Lung (tissue), 11 donors: ENCODE measurements at regions not wholly inside any gene's neighbourhood (a gene's known extent, or its start where the extent isn't known, plus 50 kb on each side); places are given as distances from the start of the nearest gene placed in this dataset.

Source experiments
- ATAC-seq: fragments of 200-7000 bp; cut with Tn5 transposase; one replicate; pipeline ENCODE4 v1.9.1; 2020; ENCODE audit warnings: moderate number of reproducible peaks; ENCODE audit not compliant: insufficient read depth, low FRiP score
- DNase-seq, 3 donors: peaks; one replicate each; pipeline ENCODE4 v3.0.0-alpha.2; 2013 to 2017
- H3K27ac ChIP-seq, 2 donors: one replicate each; pipeline ENCODE4 v1.5.1; 2013; ENCODE audit warnings: mild to moderate bottlenecking in 2 of 2, moderate library complexity in 2 of 2, control low read depth in 1 of 2, inconsistent platforms in 1 of 2, low read depth in 1 of 2, low read length in 1 of 2
- H3K27me3 ChIP-seq, 3 donors: one replicate each; pipeline ENCODE4 v1.5.1; 2013; ENCODE audit warnings: low read length in 2 of 3; ENCODE audit not compliant: control insufficient read depth in 3 of 3, insufficient read depth in 3 of 3
- H3K36me3 ChIP-seq, 4 donors: one replicate each; pipeline ENCODE4 v1.5.1; 2013; ENCODE audit warnings: low read length in 4 of 4, mild to moderate bottlenecking in 1 of 4, moderate library complexity in 1 of 4; ENCODE audit not compliant: control insufficient read depth in 4 of 4, insufficient read depth in 4 of 4
- H3K4me1 ChIP-seq, 5 donors: one replicate each; pipeline ENCODE4 v1.5.1; 2013; ENCODE audit warnings: low read length in 5 of 5, mild to moderate bottlenecking in 2 of 5, moderate library complexity in 1 of 5; ENCODE audit not compliant: control insufficient read depth in 5 of 5, insufficient read depth in 5 of 5
- H3K4me3 ChIP-seq: one replicate; pipeline ENCODE4 v1.5.1; 2013; ENCODE audit warnings: mild to moderate bottlenecking, control low read depth, moderate library complexity
- H3K9ac ChIP-seq, 2 donors: one replicate each; pipeline ENCODE4 v1.5.1; 2013; ENCODE audit warnings: low read length in 2 of 2, control low read depth in 1 of 2; ENCODE audit not compliant: insufficient read depth in 1 of 2
- H3K9me3 ChIP-seq, 4 donors: one replicate each; pipeline ENCODE4 v1.5.1; 2013; ENCODE audit warnings: low read length in 3 of 4, mild to moderate bottlenecking in 1 of 4, moderate library complexity in 1 of 4; ENCODE audit not compliant: control insufficient read depth in 4 of 4, insufficient read depth in 3 of 4
- WGBS, 2 donors: extraction: QIAGEN DNeasy Blood & Tissue Kit; methylation state at CpG; one replicate each; pipeline ENCODE4 v1.1.7; 2013; 5-methylcytosine and 5-hydroxymethylcytosine counted together
- TF ChIP-seq, protein P1 (sequence below): IDR thresholded peaks from 2 replicates; pipeline ENCODE4 v1.5.1; 2012; ENCODE audit warnings: mild to moderate bottlenecking; ENCODE audit errors: control extremely low read depth, extremely low read depth
- donor health status: control.
- donor health status: control.
- donor health status: Bipolar disorder and iron deficiency.
- donor health status: healthy.
- donor health status: DM: yes; HTN: yes; CAD: no.

DNA sequence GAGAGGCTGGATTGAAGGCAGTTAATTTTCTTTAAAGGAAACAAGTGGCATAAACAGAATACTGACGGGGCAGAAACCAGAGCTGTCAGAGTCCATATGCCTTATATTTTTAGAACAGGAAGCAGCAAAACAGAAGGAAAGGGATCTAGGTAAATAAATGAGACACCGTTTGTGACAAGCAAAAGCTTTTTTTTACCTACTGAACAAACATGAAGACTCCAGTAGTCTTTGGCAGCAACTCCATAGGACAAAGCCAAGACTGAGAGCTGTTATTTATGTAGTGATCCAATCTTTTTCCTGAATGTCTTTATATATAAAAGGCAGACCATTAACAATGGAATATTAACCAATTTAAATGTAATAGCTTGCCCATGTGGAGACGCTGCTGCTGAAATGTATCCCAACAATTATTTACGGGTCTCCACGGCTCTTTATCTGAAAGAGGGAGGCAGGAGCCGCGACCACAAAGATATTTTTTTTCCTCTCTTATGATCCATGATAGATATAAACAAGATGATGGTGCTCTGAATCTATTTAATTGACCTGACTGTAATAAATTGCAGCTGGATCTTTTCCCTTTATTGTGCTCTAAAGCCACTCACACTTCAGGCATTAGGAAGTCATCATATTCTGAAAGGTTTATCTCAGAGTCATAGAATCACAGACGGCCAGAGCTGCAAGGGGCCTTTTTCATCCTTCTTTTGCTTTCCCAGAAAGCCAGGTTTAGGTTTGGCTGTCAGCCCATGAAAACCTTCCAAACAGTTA, 687.8 kb downstream of the EFNB2 start:
- H3K4me1 ChIP-seq: peaks cover 0 to 20% (median 0%) of the 10 kb centered on the region in 5 donors
- peak in 2 of 3 donors; percentile 56 to 69 for DNase-seq
- H3K36me3 ChIP-seq: no peaks in the 10 kb centered on the region
- H3K9me3 ChIP-seq: peaks cover 0 to 4% (median 0%) of the 10 kb centered on the region in 4 donors
- TF ChIP-seq, protein P1, sequence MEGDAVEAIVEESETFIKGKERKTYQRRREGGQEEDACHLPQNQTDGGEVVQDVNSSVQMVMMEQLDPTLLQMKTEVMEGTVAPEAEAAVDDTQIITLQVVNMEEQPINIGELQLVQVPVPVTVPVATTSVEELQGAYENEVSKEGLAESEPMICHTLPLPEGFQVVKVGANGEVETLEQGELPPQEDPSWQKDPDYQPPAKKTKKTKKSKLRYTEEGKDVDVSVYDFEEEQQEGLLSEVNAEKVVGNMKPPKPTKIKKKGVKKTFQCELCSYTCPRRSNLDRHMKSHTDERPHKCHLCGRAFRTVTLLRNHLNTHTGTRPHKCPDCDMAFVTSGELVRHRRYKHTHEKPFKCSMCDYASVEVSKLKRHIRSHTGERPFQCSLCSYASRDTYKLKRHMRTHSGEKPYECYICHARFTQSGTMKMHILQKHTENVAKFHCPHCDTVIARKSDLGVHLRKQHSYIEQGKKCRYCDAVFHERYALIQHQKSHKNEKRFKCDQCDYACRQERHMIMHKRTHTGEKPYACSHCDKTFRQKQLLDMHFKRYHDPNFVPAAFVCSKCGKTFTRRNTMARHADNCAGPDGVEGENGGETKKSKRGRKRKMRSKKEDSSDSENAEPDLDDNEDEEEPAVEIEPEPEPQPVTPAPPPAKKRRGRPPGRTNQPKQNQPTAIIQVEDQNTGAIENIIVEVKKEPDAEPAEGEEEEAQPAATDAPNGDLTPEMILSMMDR: no peak
- H3K9ac ChIP-seq: no peak overlapping the region
- ATAC-seq: no peak
- no peak overlapping the region for H3K4me3 ChIP-seq
- no peaks in the 10 kb centered on the region for H3K27me3 ChIP-seq
- no peak overlapping the region for H3K27ac ChIP-seq
- WGBS, 2 donors: 38 to 52% methylated on average over 8 of the region's 8 CpGs

DNA sequence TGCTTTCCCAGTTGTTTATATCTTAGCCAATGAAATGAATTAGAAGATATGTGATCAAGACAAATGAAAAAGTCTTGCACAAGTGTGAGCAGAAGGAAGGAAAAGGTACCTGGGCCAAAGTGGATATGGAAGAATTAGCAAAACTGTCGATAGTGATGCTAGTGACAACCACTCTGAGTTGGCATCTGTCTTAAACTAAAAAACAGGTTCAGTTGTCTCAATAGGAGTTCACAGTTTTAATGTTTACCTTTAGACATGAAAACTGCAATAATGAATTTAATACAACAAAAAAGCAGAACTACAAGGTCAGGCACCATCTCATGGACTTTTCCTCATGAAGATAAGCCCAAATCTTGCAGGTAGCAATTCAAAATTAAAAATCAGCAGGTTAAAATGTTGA, 688.5 kb downstream of the EFNB2 start:
- Histone ChIP-seq H3K4me3 (no peak overlapping the region), H3K27me3 (no peaks in the 10 kb centered on the region), H3K9me3 (peaks cover 0 to 4% (median 0%) of the 10 kb centered on the region in 4 donors), H3K27ac (no peak overlapping the region), H3K36me3 (no peaks in the 10 kb centered on the region), H3K9ac (no peak overlapping the region), H3K4me1 (peaks cover 0 to 20% (median 0%) of the 10 kb centered on the region in 5 donors)
- TF ChIP-seq, protein P1: no peak
- DNase-seq: no peak
- WGBS, 2 donors: 66 to 76% methylated on average over 1 of the region's 1 CpG
- no peak for ATAC-seq

DNA sequence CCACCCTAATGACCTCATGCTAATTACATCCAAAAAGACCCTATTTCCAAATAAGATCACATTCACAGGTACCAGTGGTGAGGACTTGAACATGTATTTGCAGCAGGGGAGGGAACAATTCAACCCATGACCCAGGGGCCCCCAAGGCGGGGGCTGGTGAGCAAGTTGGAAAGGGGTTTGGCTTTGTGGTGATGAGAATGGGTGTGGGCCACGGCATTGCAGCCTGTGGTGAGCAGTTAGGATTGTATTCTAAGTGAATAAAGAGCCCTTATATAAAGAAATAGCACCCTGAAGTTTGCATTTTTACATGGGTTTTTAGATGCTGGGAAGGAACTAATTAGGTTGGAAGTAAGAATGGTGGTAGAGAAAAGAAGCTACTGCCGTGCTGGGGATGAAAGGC, 694.2 kb downstream of the EFNB2 start:
- ATAC-seq (no peak), DNase-seq (no peak)
- TF ChIP-seq, protein P1: no peak
- H3K9ac ChIP-seq: no peak overlapping the region
- no peak overlapping the region for H3K27ac ChIP-seq
- H3K4me3 ChIP-seq: no peak overlapping the region
- 87% methylated on average over 3 of the region's 3 CpGs for WGBS, 2 donors
- no peaks in the 10 kb centered on the region for H3K27me3 ChIP-seq
- H3K9me3 ChIP-seq: peaks cover 0 to 3% (median 0%) of the 10 kb centered on the region in 4 donors
- no peaks in the 10 kb centered on the region for H3K4me1 ChIP-seq
- H3K36me3 ChIP-seq: no peaks in the 10 kb centered on the region
